AG04449 (cell line): ENCODE measurements at regions not wholly inside any gene's neighbourhood (a gene's known extent, or its start where the extent isn't known, plus 50 kb on each side); places are given as distances from the start of the nearest gene placed in this dataset.

Experiments used
- CTCF ChIA-PET: fragments of 350-600 bp; formaldehyde crosslinking; extraction: SDS; loops from one replicate; lab custom pipeline; 2021; ENCODE audit warnings: antibody characterized with exemption; lab: Yijun Ruan, JAX
- POLR2A ChIA-PET: fragments of 400-600, 350-600 bp; formaldehyde crosslinking; extraction: SDS; loops from one replicate; lab custom pipeline; 2020; ENCODE audit warnings: antibody characterized with exemption, inconsistent platforms; lab: Yijun Ruan, JAX
- DNase-seq: peaks from one replicate; pipeline ENCODE4 v3.0.0-alpha.2; 2010; ENCODE audit warnings: low read depth, low spot score
- H3K4me3 ChIP-seq: 2 replicates; pipeline ENCODE4 v1.5.1; 2011; ENCODE audit warnings: low read depth, mild to moderate bottlenecking, control low read depth, low read length
- CTCF ChIP-seq: IDR thresholded peaks from one replicate; pipeline ENCODE4 v1.5.1; 2011; ENCODE audit warnings: mild to moderate bottlenecking, moderate library complexity, low read length, control low read depth, inconsistent platforms; ENCODE audit not compliant: insufficient read depth; ENCODE audit errors: missing control alignments

- DNase-seq: no peak
- TF ChIP-seq CTCF: no peak
- ChIA-PET POLR2A (no interaction called here), CTCF (no interaction called here)
- H3K4me3 ChIP-seq: no peak overlapping the region
These were observed 113.9 kb upstream of the ADAMTS18 start for GRCh38 chr16:77548766-77549165.

- CTCF ChIA-PET: no interaction called here
- H3K4me3 ChIP-seq: no peak overlapping the region
- DNase-seq: no peak
- POLR2A ChIA-PET: no interaction called here
- TF ChIP-seq CTCF: no peak
These were observed 115.0 kb upstream of the ADAMTS18 start for GRCh38 chr16:77549876-77550275.

GRCh38 chr16:77551357-77551756 lies 116.5 kb upstream of the ADAMTS18 start:
- no peak overlapping the region for H3K4me3 ChIP-seq
- POLR2A ChIA-PET: no interaction called here
- DNase-seq: no peak
- CTCF ChIA-PET: no interaction called here
- no peak for TF ChIP-seq CTCF

GRCh38 chr16:77553130-77553529 lies 118.3 kb upstream of the ADAMTS18 start:
- no peak for TF ChIP-seq CTCF

GRCh38 chr16:77555126-77555525 lies 120.3 kb upstream of the ADAMTS18 start:
- CTCF ChIA-PET: interaction anchor here (0.7 kb wide), 1 partner anchor 27 kb away, joined by 3 read pairs; no protein-coding TSS in a partner anchor
- no peak for DNase-seq
- H3K4me3 ChIP-seq: no peak overlapping the region
- no peak for TF ChIP-seq CTCF
- POLR2A ChIA-PET: no interaction called here

More at GRCh38 chr16:77553130-77553529, 118.3 kb upstream of the ADAMTS18 start:
- POLR2A ChIA-PET: no interaction called here
- H3K4me3 ChIP-seq: no peak overlapping the region
- DNase-seq: no peak
- CTCF ChIA-PET: interaction anchor here (1.3 to 1.8 kb wide), 2 partner anchors 31 to 107 kb away, joined by 4 to 5 read pairs; no protein-coding TSS in a partner anchor

GRCh38 chr16:77555791-77556190 lies 121.0 kb upstream of the ADAMTS18 start:
- CTCF ChIA-PET: no interaction called here
- TF ChIP-seq CTCF: no peak
- POLR2A ChIA-PET: no interaction called here
- peak overlapping the region; percentile 27; the same call in 1 of the 2 replicates for H3K4me3 ChIP-seq
- no peak for DNase-seq
